Right forelimb (tissue), 1 donor: ENCODE measurements at regions not wholly inside any gene's neighbourhood (a gene's known extent, or its start where the extent isn't known, plus 50 kb on each side); places are given as distances from the start of the nearest gene placed in this dataset.

Source experiments
- DNase-seq: peaks from one replicate; pipeline ENCODE4 v3.0.0-alpha.2; 2018

- DNase-seq: no peak
These were observed 145.0 kb upstream of the SMC2 start for GRCh38 chr9:103949096-103949495.

GRCh38 chr9:103977163-103977562 lies 116.9 kb upstream of the SMC2 start:
- no peak for DNase-seq

GRCh38 chr9:103978396-103978795 lies 115.7 kb upstream of the SMC2 start:
- no peak for DNase-seq

GRCh38 chr9:103981912-103982311 lies 112.2 kb upstream of the SMC2 start:
- DNase-seq: no peak

GRCh38 chr9:103985077-103985476 lies 109.0 kb upstream of the SMC2 start:
- DNase-seq: no peak

GRCh38 chr9:103988821-103989220 lies 105.3 kb upstream of the SMC2 start:
- no peak for DNase-seq

- no peak for DNase-seq
These were observed 103.8 kb upstream of the SMC2 start for GRCh38 chr9:103990311-103990710.

- DNase-seq: no peak
These were observed 103.1 kb upstream of the SMC2 start for GRCh38 chr9:103991001-103991400.

- no peak for DNase-seq
These were observed 102.4 kb upstream of the SMC2 start for GRCh38 chr9:103991698-103992097.

- DNase-seq: no peak
These were observed 101.0 kb upstream of the SMC2 start for GRCh38 chr9:103992938-103993579.

- DNase-seq: no peak
These were observed 96.2 kb upstream of the SMC2 start for GRCh38 chr9:103997856-103998370.

GRCh38 chr9:103999375-104000062 lies 94.6 kb upstream of the SMC2 start:
- DNase-seq: no peak

- DNase-seq: no peak
These were observed 84.3 kb upstream of the SMC2 start for GRCh38 chr9:104009826-104010225.

- DNase-seq: no peak
These were observed 72.0 kb upstream of the SMC2 start for GRCh38 chr9:104022083-104022482.

- no peak for DNase-seq
These were observed 69.0 kb upstream of the SMC2 start for GRCh38 chr9:104025104-104025503.

GRCh38 chr9:104025945-104026344 lies 68.2 kb upstream of the SMC2 start:
- DNase-seq: no peak

GRCh38 chr9:104027295-104027694 lies 66.8 kb upstream of the SMC2 start:
- no peak for DNase-seq

GRCh38 chr9:104028827-104029226 lies 65.3 kb upstream of the SMC2 start:
- no peak for DNase-seq
